SK-N-SH treated with all-trans-retinoic acid at 6 μM for 48 hours (cell line): ENCODE measurements at regions not wholly inside any gene's neighbourhood (a gene's known extent, or its start where the extent isn't known, plus 50 kb on each side); places are given as distances from the start of the nearest gene placed in this dataset.
A peak's percentile ranks its signal among the peaks of the same experiment; 100 is the strongest.

Source experiments
- ATAC-seq: fragments of 200-7000 bp; cut with Tn5 transposase; 3 replicates; pipeline ENCODE4 v1.9.1; 2020; ENCODE audit warnings: mild to moderate bottlenecking, moderate library complexity
- BACH2 ChIP-seq: fragments of 250-450 bp; sonication (Bioruptor Pico); IDR thresholded peaks from 2 replicates; pipeline ENCODE4 v1.9.0; 2021; ENCODE audit warnings: mild to moderate bottlenecking, borderline replicate concordance
- CSDC2 ChIP-seq: fragments of 250-450 bp; sonication (Bioruptor Pico); IDR thresholded peaks from 2 replicates; pipeline ENCODE4 v1.5.0; 2020; ENCODE audit warnings: mild to moderate bottlenecking, moderate library complexity
- ESRRG ChIP-seq: fragments of 250-450 bp; sonication (Bioruptor Pico); IDR thresholded peaks from 2 replicates; pipeline ENCODE4 v1.6.1; 2021; ENCODE audit warnings: mild to moderate bottlenecking
- GLIS3 ChIP-seq: fragments of 250-450 bp; sonication (Bioruptor Pico); IDR thresholded peaks from 2 replicates; pipeline ENCODE4 v1.5.0; 2020; ENCODE audit warnings: mild to moderate bottlenecking, moderate library complexity
- ISL1 ChIP-seq: fragments of 250-450 bp; sonication (Bioruptor Pico); IDR thresholded peaks from 2 replicates; pipeline ENCODE4 v2.1.2; 2022; ENCODE audit warnings: mild to moderate bottlenecking, moderate library complexity
- OSR1 ChIP-seq: fragments of 250-450 bp; sonication (Bioruptor Pico); IDR thresholded peaks from 2 replicates; pipeline ENCODE4 v1.8.0; 2022; ENCODE audit warnings: moderate library complexity, mild to moderate bottlenecking, inconsistent platforms
- RARB ChIP-seq: fragments of 250-450 bp; sonication (Bioruptor Pico); IDR thresholded peaks from 2 replicates; pipeline ENCODE4 v1.8.0; 2021; ENCODE audit warnings: mild to moderate bottlenecking, moderate library complexity
- SNAI2 ChIP-seq: fragments of 250-450 bp; sonication (Bioruptor Pico); IDR thresholded peaks from 2 replicates; pipeline ENCODE4 v1.5.0; 2020; ENCODE audit warnings: mild to moderate bottlenecking, moderate library complexity
- TCF4 ChIP-seq: fragments of 250-450 bp; sonication (Bioruptor Pico); IDR thresholded peaks from 2 replicates; pipeline ENCODE4 v1.8.0; 2021; ENCODE audit warnings: mild to moderate bottlenecking, moderate library complexity, borderline replicate concordance
- TOX ChIP-seq: fragments of 250-450 bp; sonication (Bioruptor Pico); IDR thresholded peaks from 2 replicates; pipeline ENCODE4 v1.8.0; 2021; ENCODE audit warnings: mild to moderate bottlenecking, moderate library complexity, borderline replicate concordance
- ZC3H10 ChIP-seq: fragments of 250-450 bp; sonication (Bioruptor Pico); IDR thresholded peaks from 2 replicates; pipeline ENCODE4 v1.5.1; 2021; ENCODE audit warnings: mild to moderate bottlenecking, moderate library complexity
- ZFP3 ChIP-seq: fragments of 250-450 bp; sonication (Bioruptor Pico); IDR thresholded peaks from 2 replicates; pipeline ENCODE4 v1.5.0; 2020; ENCODE audit warnings: mild to moderate bottlenecking, moderate library complexity
- ZFP30 ChIP-seq: fragments of 450-650 bp; formaldehyde crosslinking; IDR thresholded peaks from 2 replicates; pipeline ENCODE4 v1.5.0; 2022; ENCODE audit warnings: mild to moderate bottlenecking, moderate library complexity
- ZNF565 ChIP-seq: fragments of 450-650 bp; formaldehyde crosslinking; conservative IDR thresholded peaks from 2 replicates; pipeline ENCODE4 v1.5.0; 2020; ENCODE audit warnings: low read depth, mild to moderate bottlenecking, moderate library complexity
- ZNF70 ChIP-seq: fragments of 450-650 bp; formaldehyde crosslinking; IDR thresholded peaks from 2 replicates; pipeline ENCODE4 v1.5.0; 2020; ENCODE audit warnings: mild to moderate bottlenecking, moderate library complexity
- ZNF8 ChIP-seq: fragments of 450-650 bp; formaldehyde crosslinking; IDR thresholded peaks from 2 replicates; pipeline ENCODE4 v1.5.0; 2020; ENCODE audit warnings: mild to moderate bottlenecking, moderate library complexity
- TF ChIP-seq, protein P1 (sequence below): fragments of 250-450 bp; sonication (Bioruptor Pico); IDR thresholded peaks from 2 replicates; pipeline ENCODE4 v1.8.0; 2021; ENCODE audit warnings: low read depth, mild to moderate bottlenecking, moderate library complexity, borderline replicate concordance
- TF ChIP-seq, protein P2 (sequence below): fragments of 250-450 bp; sonication (Bioruptor Pico); IDR thresholded peaks from 2 replicates; pipeline ENCODE4 v1.8.0; 2020; ENCODE audit warnings: mild to moderate bottlenecking, moderate library complexity, borderline replicate concordance
- TF ChIP-seq, protein P3 (sequence below): fragments of 250-450 bp; sonication (Bioruptor Pico); IDR thresholded peaks from 2 replicates; pipeline ENCODE4 v1.5.0; 2020; ENCODE audit warnings: mild to moderate bottlenecking, moderate library complexity

DNA sequence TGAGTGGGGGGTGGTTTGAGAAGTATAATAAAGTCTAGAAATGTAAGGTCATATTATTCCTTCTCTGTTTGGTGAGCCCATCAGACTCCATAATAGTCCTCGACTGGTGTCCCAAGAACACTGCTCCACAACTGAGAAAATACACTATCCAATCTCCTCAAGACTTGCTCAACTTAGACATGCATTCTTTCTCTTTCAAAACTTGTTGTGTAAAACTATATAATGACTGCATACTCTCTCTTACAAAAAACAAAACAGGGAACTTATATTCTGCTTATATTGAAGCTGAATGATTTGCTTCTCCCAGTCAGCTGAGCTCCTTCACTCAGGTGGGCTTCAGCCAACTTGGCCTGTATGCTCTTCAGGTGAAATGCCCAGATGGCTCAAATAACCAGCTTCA lies 204.7 kb downstream of the ZNF365 start:
- TF ChIP-seq TOX (no peak), TCF4 (CRISPR knock-in tag) (no peak), RARB (CRISPR knock-in tag) (no peak), ESRRG (CRISPR knock-in tag) (no peak), CSDC2 (no peak), ZC3H10 (no peak), ZFP30 (CRISPR knock-in tag) (no peak), BACH2 (no peak), OSR1 (CRISPR knock-in tag) (no peak)
- TF ChIP-seq, protein P1, sequence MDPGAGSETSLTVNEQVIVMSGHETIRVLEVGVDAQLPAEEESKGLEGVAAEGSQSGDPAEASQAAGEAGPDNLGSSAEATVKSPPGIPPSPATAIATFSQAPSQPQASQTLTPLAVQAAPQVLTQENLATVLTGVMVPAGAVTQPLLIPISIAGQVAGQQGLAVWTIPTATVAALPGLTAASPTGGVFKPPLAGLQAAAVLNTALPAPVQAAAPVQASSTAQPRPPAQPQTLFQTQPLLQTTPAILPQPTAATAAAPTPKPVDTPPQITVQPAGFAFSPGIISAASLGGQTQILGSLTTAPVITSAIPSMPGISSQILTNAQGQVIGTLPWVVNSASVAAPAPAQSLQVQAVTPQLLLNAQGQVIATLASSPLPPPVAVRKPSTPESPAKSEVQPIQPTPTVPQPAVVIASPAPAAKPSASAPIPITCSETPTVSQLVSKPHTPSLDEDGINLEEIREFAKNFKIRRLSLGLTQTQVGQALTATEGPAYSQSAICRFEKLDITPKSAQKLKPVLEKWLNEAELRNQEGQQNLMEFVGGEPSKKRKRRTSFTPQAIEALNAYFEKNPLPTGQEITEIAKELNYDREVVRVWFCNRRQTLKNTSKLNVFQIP (CRISPR knock-in tag): no peak
- TF ChIP-seq, protein P2, sequence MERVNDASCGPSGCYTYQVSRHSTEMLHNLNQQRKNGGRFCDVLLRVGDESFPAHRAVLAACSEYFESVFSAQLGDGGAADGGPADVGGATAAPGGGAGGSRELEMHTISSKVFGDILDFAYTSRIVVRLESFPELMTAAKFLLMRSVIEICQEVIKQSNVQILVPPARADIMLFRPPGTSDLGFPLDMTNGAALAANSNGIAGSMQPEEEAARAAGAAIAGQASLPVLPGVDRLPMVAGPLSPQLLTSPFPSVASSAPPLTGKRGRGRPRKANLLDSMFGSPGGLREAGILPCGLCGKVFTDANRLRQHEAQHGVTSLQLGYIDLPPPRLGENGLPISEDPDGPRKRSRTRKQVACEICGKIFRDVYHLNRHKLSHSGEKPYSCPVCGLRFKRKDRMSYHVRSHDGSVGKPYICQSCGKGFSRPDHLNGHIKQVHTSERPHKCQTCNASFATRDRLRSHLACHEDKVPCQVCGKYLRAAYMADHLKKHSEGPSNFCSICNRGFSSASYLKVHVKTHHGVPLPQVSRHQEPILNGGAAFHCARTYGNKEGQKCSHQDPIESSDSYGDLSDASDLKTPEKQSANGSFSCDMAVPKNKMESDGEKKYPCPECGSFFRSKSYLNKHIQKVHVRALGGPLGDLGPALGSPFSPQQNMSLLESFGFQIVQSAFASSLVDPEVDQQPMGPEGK (CRISPR knock-in tag): no peak
- ATAC-seq: no peak

DNA sequence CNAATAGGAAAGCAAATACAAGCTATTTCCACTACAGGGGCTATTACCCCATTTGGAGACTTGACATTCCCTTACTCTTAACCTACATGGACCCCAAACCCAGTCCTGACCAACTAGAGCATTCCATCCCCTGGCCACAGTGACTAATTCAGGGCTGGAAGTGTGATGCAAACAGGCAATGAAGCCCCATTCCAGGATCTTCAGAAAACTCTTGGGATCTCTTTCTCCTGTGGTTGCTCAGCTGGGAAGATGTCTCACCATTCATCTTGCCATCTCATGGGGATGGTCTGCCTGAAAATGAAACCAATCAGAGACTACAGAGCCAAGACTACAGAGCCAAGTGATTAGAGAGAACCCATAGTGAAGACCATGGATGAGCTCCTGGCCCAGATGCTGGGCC lies 206.2 kb downstream of the ZNF365 start:
- no peak for ATAC-seq
- TF ChIP-seq ZNF70 (CRISPR knock-in tag) (no peak), BACH2 (no peak), ESRRG (CRISPR knock-in tag) (no peak), SNAI2 (no peak)

DNA sequence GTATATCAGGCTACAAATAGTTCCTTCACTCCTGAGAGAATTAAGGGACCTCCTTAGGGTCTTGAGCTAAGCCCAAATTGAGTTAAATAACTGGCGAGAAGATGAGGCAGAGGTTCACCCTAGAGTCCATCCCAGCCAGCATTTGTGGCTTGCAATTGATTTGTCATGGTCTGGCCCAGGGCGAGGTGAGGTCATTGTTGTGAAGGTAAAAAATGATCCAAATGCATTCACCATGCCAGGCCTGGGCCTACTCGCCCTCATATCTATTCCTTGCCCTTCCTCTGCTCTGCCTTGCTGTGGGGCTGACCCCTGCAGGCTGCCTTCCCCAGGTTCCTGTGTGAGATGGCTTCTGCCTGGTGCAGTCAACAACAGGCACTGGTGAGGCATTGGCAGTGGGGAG lies 207.2 kb downstream of the ZNF365 start:
- no peak for ATAC-seq
- TF ChIP-seq OSR1 (CRISPR knock-in tag): no peak
- no peak for TF ChIP-seq ZNF70 (CRISPR knock-in tag)
- no peak for TF ChIP-seq ZNF8
- no peak for TF ChIP-seq BACH2
- no peak for TF ChIP-seq TCF4 (CRISPR knock-in tag)
- TF ChIP-seq, protein P1 (CRISPR knock-in tag): no peak
- TF ChIP-seq ISL1: no peak
- TF ChIP-seq GLIS3 (CRISPR knock-in tag): no peak
- TF ChIP-seq ZFP3 (CRISPR knock-in tag): no peak
- no peak for TF ChIP-seq CSDC2
- no peak for TF ChIP-seq ZFP30 (CRISPR knock-in tag)
- TF ChIP-seq RARB (CRISPR knock-in tag): no peak
- TF ChIP-seq ZNF565 (CRISPR knock-in tag): no peak
- TF ChIP-seq, protein P3, sequence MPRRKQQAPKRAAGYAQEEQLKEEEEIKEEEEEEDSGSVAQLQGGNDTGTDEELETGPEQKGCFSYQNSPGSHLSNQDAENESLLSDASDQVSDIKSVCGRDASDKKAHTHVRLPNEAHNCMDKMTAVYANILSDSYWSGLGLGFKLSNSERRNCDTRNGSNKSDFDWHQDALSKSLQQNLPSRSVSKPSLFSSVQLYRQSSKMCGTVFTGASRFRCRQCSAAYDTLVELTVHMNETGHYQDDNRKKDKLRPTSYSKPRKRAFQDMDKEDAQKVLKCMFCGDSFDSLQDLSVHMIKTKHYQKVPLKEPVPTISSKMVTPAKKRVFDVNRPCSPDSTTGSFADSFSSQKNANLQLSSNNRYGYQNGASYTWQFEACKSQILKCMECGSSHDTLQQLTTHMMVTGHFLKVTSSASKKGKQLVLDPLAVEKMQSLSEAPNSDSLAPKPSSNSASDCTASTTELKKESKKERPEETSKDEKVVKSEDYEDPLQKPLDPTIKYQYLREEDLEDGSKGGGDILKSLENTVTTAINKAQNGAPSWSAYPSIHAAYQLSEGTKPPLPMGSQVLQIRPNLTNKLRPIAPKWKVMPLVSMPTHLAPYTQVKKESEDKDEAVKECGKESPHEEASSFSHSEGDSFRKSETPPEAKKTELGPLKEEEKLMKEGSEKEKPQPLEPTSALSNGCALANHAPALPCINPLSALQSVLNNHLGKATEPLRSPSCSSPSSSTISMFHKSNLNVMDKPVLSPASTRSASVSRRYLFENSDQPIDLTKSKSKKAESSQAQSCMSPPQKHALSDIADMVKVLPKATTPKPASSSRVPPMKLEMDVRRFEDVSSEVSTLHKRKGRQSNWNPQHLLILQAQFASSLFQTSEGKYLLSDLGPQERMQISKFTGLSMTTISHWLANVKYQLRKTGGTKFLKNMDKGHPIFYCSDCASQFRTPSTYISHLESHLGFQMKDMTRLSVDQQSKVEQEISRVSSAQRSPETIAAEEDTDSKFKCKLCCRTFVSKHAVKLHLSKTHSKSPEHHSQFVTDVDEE: no peak
- TF ChIP-seq, all 23 proteins: peak for 0

DNA sequence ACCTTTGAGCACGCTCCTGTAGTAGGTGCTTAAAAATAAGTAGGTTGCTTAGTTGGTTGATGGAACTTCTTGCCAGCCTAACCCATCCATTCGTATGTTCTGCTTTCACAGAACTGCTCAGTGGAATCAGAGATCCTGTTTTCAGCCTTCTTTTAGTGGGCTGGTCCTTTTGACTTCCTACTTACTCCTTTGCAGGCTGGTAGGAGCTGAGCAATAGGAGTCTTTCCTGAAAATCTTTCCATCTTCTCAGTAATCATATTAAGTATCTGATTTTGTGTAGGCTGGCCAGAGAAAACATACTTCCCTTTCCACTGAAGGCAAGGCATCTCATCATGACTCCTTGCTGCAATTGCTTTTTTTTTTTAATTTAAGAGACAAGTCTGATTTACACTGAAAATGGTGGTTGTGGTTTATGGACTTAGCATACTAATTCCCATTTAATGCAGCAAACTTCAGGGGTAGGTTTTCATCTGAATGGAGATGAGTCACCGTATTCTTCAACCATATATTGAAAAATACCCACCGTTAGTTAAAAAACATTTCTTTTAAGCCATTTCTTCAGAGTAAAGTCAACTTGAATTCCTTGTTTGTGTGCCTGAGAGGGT lies 208.0 kb downstream of the ZNF365 start:
- ATAC-seq: peak; percentile 4
- TF ChIP-seq RARB (CRISPR knock-in tag): no peak
- no peak for TF ChIP-seq CSDC2

DNA sequence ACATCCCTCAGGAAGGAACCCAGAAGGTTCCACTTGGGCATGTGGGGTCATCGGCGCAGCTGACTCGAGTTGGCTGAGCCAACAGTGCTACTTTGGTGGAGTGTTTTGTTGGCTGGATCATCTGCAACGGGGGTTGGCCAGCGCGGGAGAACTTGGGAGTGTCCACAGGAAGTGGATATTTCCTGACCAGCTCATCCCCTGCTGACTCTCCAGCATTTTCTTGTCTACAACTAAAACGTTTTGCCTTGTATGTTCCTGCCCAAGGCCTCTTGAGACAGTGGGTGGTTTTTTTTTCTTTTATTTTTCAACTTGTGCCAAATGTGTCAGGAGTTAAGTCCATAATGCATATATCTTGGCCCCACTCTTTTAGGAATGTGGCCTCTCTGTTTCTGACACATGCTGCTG lies 208.6 kb downstream of the ZNF365 start:
- ATAC-seq: peak; percentile 84
- TF ChIP-seq CSDC2: no peak
- TF ChIP-seq, protein P2 (CRISPR knock-in tag): no peak
- TF ChIP-seq, protein P3: no peak
- TF ChIP-seq, protein P1 (CRISPR knock-in tag): no peak
- no peak for TF ChIP-seq GLIS3 (CRISPR knock-in tag)
- TF ChIP-seq ISL1: no peak
- TF ChIP-seq ZFP30 (CRISPR knock-in tag): no peak
- TF ChIP-seq ZNF565 (CRISPR knock-in tag): no peak
